ENCODE measurements at regions not wholly inside any gene's neighbourhood (a gene's known extent, or its start where the extent isn't known, plus 50 kb on each side); places are given as distances from the start of the nearest gene placed in this dataset.

GRCh38 chr13:58463841-58464240 lies 832.3 kb downstream of the PCDH17 start:
- TF ChIP-seq, protein P1, sequence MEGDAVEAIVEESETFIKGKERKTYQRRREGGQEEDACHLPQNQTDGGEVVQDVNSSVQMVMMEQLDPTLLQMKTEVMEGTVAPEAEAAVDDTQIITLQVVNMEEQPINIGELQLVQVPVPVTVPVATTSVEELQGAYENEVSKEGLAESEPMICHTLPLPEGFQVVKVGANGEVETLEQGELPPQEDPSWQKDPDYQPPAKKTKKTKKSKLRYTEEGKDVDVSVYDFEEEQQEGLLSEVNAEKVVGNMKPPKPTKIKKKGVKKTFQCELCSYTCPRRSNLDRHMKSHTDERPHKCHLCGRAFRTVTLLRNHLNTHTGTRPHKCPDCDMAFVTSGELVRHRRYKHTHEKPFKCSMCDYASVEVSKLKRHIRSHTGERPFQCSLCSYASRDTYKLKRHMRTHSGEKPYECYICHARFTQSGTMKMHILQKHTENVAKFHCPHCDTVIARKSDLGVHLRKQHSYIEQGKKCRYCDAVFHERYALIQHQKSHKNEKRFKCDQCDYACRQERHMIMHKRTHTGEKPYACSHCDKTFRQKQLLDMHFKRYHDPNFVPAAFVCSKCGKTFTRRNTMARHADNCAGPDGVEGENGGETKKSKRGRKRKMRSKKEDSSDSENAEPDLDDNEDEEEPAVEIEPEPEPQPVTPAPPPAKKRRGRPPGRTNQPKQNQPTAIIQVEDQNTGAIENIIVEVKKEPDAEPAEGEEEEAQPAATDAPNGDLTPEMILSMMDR (conservative IDR thresholded peaks at IDR 0.05), result no peak
- TF ChIP-seq EZH2 (IDR thresholded peaks at IDR 0.05; ENCODE audit: low read depth), result no peak
